A673 (cell line): ENCODE measurements at regions not wholly inside any gene's neighbourhood (a gene's known extent, or its start where the extent isn't known, plus 50 kb on each side); places are given as distances from the start of the nearest gene placed in this dataset.

Source experiments
- BruUV-seq: library from RNA; stranded (reverse); fragments of 400-500 nt; replicated peaks from 2 replicates; lab custom pipeline; 2021; lab: Mats Ljungman, UMichigan
- CTCF ChIA-PET: fragments of 300-600 bp; sonication (Branson Sonifier 250); formaldehyde crosslinking; loops from one replicate; lab custom pipeline; 2022; ENCODE audit warnings: antibody characterized with exemption; lab: Charles Lee
- POLR2A ChIA-PET: fragments of 300-600 bp; sonication (Branson Sonifier 250); formaldehyde crosslinking; loops from one replicate; lab custom pipeline; 2022; ENCODE audit warnings: antibody characterized with exemption; ENCODE audit not compliant: low non-redundant PET; lab: Charles Lee
- DNase-seq: peaks from one replicate; pipeline ENCODE4 v3.0.0-alpha.2; 2015; ENCODE audit warnings: low spot score
- H3K27ac ChIP-seq: fragments of 200-600 bp; sonication (generic); 2 replicates; pipeline ENCODE4 v1.5.1; 2016; ENCODE audit warnings: mixed run types, low read depth, mild to moderate bottlenecking, mixed read lengths, antibody characterized with exemption, low read length; ENCODE audit not compliant: poor library complexity, severe bottlenecking
- H3K27me3 ChIP-seq: fragments of 200-600 bp; sonication (generic); replicated peaks from 2 replicates; pipeline ENCODE4 v1.6.1; 2017; ENCODE audit warnings: mixed run types, low read depth, mild to moderate bottlenecking, mixed read lengths, antibody characterized with exemption, low read length; ENCODE audit not compliant: insufficient read depth, poor library complexity
- H3K36me3 ChIP-seq: fragments of 200-600 bp; sonication (generic); 2 replicates; pipeline ENCODE4 v1.6.1; 2016; ENCODE audit warnings: mixed run types, mild to moderate bottlenecking, mixed read lengths, antibody characterized with exemption, low read length; ENCODE audit not compliant: insufficient read depth, poor library complexity, severe bottlenecking
- H3K4me1 ChIP-seq: fragments of 200-600 bp; sonication (generic); 2 replicates; pipeline ENCODE4 v1.6.1; 2017; ENCODE audit warnings: mixed run types, mild to moderate bottlenecking, mixed read lengths, antibody characterized with exemption, low read length; ENCODE audit not compliant: insufficient read depth, poor library complexity, severe bottlenecking
- H3K4me3 ChIP-seq: fragments of 200-600 bp; sonication (generic); 2 replicates; pipeline ENCODE4 v1.5.1; 2016; ENCODE audit warnings: low read depth, mixed run types, mild to moderate bottlenecking, mixed read lengths, low read length; ENCODE audit not compliant: poor library complexity, severe bottlenecking
- H3K9me3 ChIP-seq: fragments of 200-600 bp; sonication (generic); 2 replicates; pipeline ENCODE4 v1.6.1; 2016; ENCODE audit warnings: mixed run types, low read depth, mild to moderate bottlenecking, mixed read lengths, antibody characterized with exemption, low read length; ENCODE audit not compliant: poor library complexity, severe bottlenecking
- EZH2 ChIP-seq: fragments of 200-600 bp; sonication (generic); IDR thresholded peaks from 2 replicates; pipeline ENCODE4 v1.6.1; 2017; ENCODE audit warnings: borderline replicate concordance, low read depth, mild to moderate bottlenecking, mixed read lengths, antibody characterized with exemption, low read length; ENCODE audit not compliant: poor library complexity, severe bottlenecking
- intact Hi-C: fragments of 100-400 bp; cut with micrococcal nuclease; formaldehyde crosslinking; loops from one replicate; pipeline ENCODE4 v1.10.0; 2022; ENCODE audit not compliant: unreplicated experiment
- TF ChIP-seq, protein P1 (sequence below): fragments of 300-800, 200-600 bp; sonication (generic); conservative IDR thresholded peaks from 2 replicates; pipeline ENCODE4 v1.5.1; 2017; ENCODE audit warnings: low read depth, mild to moderate bottlenecking, antibody characterized with exemption, low read length, moderate library complexity, mixed read lengths

DNA sequence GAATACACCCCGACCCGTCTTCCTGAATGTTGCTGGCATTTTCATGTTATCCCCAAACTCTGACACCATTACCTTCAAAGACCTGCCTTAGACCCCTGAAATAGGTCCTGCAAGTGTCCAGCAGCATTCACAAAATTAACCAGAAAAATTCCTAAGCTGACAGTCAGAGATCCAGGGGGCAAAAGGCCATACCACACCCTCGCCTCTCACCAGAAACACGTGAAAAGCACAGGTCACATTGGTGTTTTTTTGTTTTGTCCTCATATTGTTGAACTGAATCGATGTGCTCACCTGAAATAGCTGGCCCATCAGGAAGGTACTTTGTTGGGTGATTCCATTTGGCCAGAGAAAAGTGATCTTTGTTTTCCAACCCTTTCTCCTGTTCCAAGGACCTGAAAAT is 113.1 kb upstream of the HES1 start:
- no peak overlapping the region for H3K4me3 ChIP-seq
- H3K36me3 ChIP-seq = no peaks in the 10 kb centered on the region
- no peaks in the 10 kb centered on the region for H3K27me3 ChIP-seq
- H3K27ac ChIP-seq = no peak overlapping the region
- intact Hi-C loops = no loop called here
- no TSS peak for BruUV-seq
- ChIA-PET CTCF (no interaction called here), POLR2A (no interaction called here)
- TF ChIP-seq, protein P1, sequence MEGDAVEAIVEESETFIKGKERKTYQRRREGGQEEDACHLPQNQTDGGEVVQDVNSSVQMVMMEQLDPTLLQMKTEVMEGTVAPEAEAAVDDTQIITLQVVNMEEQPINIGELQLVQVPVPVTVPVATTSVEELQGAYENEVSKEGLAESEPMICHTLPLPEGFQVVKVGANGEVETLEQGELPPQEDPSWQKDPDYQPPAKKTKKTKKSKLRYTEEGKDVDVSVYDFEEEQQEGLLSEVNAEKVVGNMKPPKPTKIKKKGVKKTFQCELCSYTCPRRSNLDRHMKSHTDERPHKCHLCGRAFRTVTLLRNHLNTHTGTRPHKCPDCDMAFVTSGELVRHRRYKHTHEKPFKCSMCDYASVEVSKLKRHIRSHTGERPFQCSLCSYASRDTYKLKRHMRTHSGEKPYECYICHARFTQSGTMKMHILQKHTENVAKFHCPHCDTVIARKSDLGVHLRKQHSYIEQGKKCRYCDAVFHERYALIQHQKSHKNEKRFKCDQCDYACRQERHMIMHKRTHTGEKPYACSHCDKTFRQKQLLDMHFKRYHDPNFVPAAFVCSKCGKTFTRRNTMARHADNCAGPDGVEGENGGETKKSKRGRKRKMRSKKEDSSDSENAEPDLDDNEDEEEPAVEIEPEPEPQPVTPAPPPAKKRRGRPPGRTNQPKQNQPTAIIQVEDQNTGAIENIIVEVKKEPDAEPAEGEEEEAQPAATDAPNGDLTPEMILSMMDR = no peak
- TF ChIP-seq EZH2 = no peak
- DNase-seq = no peak
- H3K4me1 ChIP-seq = peaks cover 12% of the 10 kb centered on the region
- no peaks in the 10 kb centered on the region for H3K9me3 ChIP-seq

DNA sequence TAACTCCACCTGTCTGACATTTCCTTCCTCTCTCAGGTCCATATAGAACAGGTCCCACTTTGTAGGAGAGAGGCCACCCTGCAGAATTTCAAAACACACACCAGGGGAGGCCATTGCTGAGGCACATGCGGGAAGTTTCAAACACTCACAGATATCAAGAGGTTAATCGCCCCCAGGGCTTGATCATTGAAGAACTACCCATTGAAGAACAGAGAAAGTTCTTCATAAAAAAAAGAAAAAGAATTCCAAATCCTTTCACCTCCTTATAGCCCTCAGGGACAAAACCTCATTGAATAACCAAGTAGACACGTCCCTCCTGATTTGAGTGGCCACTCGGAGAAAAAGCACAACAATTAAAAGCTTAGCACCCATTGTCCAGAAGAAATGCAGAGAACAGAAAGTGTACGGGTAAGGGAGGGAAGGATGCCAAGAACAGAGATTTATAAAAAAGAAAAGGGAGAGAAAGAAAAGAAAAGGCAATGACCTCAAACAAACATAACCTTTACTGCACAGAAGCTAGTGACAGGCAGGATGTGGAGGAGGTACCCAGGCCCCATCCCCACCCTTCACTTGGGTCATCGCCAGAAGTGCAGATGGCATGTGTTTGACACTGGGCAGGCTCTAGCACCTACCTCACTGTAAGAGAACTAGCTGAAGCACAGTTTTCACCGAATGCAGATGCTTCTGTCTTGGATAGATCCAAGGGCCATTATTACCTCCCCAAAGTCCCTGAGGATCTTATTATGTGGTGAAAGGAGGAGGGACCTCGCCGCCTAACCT is 112.3 kb upstream of the HES1 start:
- ChIA-PET POLR2A (no interaction called here), CTCF (no interaction called here)

DNA sequence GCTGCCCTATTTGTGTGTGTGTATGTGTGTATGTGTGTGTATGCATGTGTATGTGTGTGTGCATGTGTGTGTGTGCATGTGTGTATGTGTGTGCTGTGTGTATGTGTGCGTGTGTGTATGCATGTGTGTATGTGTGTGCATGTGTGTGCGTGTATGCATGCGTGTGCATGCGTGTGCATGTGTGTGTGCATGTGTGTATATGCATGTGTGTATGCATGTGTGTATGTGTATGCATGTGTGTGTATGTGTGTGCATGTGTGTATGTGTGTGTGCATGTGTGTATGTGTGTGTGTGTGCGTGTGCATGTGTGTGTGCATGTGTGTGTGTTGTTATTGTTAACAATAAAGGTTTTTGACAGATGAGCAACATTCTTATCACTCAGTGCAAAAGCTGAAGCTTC is 110.8 kb upstream of the HES1 start:
- no peak for DNase-seq
- intact Hi-C loops = no loop called here
- Histone ChIP-seq H3K4me1 (peaks cover 12% of the 10 kb centered on the region), H3K9me3 (no peaks in the 10 kb centered on the region), H3K4me3 (no peak overlapping the region), H3K27ac (no peak overlapping the region), H3K27me3 (no peaks in the 10 kb centered on the region), H3K36me3 (no peaks in the 10 kb centered on the region)
- CTCF ChIA-PET = no interaction called here
- TF ChIP-seq, protein P1 = no peak
- TF ChIP-seq EZH2 = no peak
- POLR2A ChIA-PET = no interaction called here
- BruUV-seq = no TSS peak

More for the DNA sequence above, 112.3 kb upstream of the HES1 start:
- Histone ChIP-seq H3K9me3 (no peaks in the 10 kb centered on the region), H3K27me3 (no peaks in the 10 kb centered on the region), H3K36me3 (no peaks in the 10 kb centered on the region), H3K27ac (peak overlapping the region; percentile 21), H3K4me1 (peaks cover 12% of the 10 kb centered on the region), H3K4me3 (no peak overlapping the region)
- peak; percentile 60 for DNase-seq
- TF ChIP-seq, protein P1 = no peak
- no TSS peak for BruUV-seq
- intact Hi-C loops = no loop called here
